K562 (cell line): ENCODE measurements at regions not wholly inside any gene's neighbourhood (a gene's known extent, or its start where the extent isn't known, plus 50 kb on each side); places are given as distances from the start of the nearest gene placed in this dataset.

Experiments
- ATAC-seq: fragments of 200-7000 bp; cut with Tn5 transposase; 3 replicates; pipeline ENCODE4 v1.9.1; 2020; ENCODE audit warnings: moderate library complexity
- BruUV-seq: library from RNA; stranded (reverse); fragments of 400-500 nt; replicated peaks from 2 replicates; lab custom pipeline; 2021; lab: Mats Ljungman, UMichigan
- CTCF ChIA-PET: fragments of 300-600 bp; formaldehyde crosslinking; extraction: SDS; loops from one replicate; lab custom pipeline; 2021; ENCODE audit warnings: low intra/inter-chr PET ratio; lab: Yijun Ruan, JAX
- POLR2A ChIA-PET: fragments of 300-600, 350-650 bp; sonication (Branson Sonifier 250); formaldehyde crosslinking; extraction: SDS; loops from one replicate; lab custom pipeline; 2021; ENCODE audit warnings: antibody characterized with exemption, inconsistent platforms; lab: Yijun Ruan, JAX
- DNase-seq, 4 experiments: peaks; one replicate each; pipeline versions ENCODE4 v3.0.0 to v3.0.0-alpha.2; 2011 to 2018; ENCODE audit warnings: low spot score in 3 of 4, mixed read lengths in 3 of 4; ENCODE audit errors: extremely low read depth in 1 of 4
- FAIRE-seq: peaks from 2 replicates; lab custom pipeline; 2011; peaks lifted over from hg19 to GRCh38; lab: Jason Lieb, UNC
- H2AFZ ChIP-seq: 2 replicates; pipeline ENCODE4 v1.6.0; 2011; ENCODE audit warnings: low read depth, low read length, control low read depth, inconsistent platforms
- H3K27ac ChIP-seq: fragments of 200-600 bp; 3 replicates; pipeline ENCODE4 v1.8.0; 2011; ENCODE audit warnings: low read depth, mild to moderate bottlenecking, control low read depth, inconsistent platforms, low read length, moderate library complexity, mixed read lengths; ENCODE audit errors: extremely low read depth
- H3K27me3 ChIP-seq, 2 experiments: fragments of 300-600 bp in 1 of 2; 2 replicates in 1 of 2; 3 replicates in 1 of 2; pipeline versions ENCODE4 v1.6.0 to v1.8.0; 2011; ENCODE audit warnings: inconsistent platforms in 2 of 2, low read length in 2 of 2, mild to moderate bottlenecking in 1 of 2, mixed read lengths in 1 of 2, moderate library complexity in 1 of 2; ENCODE audit not compliant: control insufficient read depth in 2 of 2, insufficient read depth in 2 of 2
- H3K36me3 ChIP-seq: fragments of 300-600 bp; 3 replicates; pipeline ENCODE4 v1.8.0; 2011; ENCODE audit warnings: mild to moderate bottlenecking, low read length, inconsistent platforms; ENCODE audit not compliant: control insufficient read depth, insufficient read depth
- H3K4me1 ChIP-seq, 2 experiments: fragments of 200-600 bp in 1 of 2; replicated peaks in 1 of 2; 2 replicates in 1 of 2; 3 replicates in 1 of 2; pipeline versions ENCODE4 v1.5.1 to v1.8.0; 2011; ENCODE audit warnings: inconsistent platforms in 2 of 2, low read length in 2 of 2, mild to moderate bottlenecking in 1 of 2, mixed read lengths in 1 of 2, moderate library complexity in 1 of 2; ENCODE audit not compliant: control insufficient read depth in 2 of 2, insufficient read depth in 2 of 2
- H3K4me2 ChIP-seq: 2 replicates; pipeline ENCODE4 v1.6.1; 2011; ENCODE audit warnings: low read length, control low read depth, inconsistent platforms, mixed read lengths; ENCODE audit not compliant: insufficient read depth
- H3K4me3 ChIP-seq: fragments of 200-600 bp; sonication (generic), shearing (Covaris generic); 2 replicates; pipeline ENCODE4 v1.5.1; 2016; ENCODE audit warnings: control low read depth, inconsistent platforms
- H3K79me2 ChIP-seq: fragments of 200-600 bp; 3 replicates; pipeline ENCODE4 v1.8.0; 2011; ENCODE audit warnings: low read length, inconsistent platforms; ENCODE audit not compliant: control insufficient read depth, insufficient read depth
- H3K9ac ChIP-seq, 2 experiments: 2 replicates each; pipeline versions ENCODE4 v1.6.0 to v1.6.1; 2011; ENCODE audit warnings: low read depth in 2 of 2, low read length in 2 of 2, control low read depth in 1 of 2, inconsistent platforms in 1 of 2, mild to moderate bottlenecking in 1 of 2, mixed read lengths in 1 of 2; ENCODE audit not compliant: insufficient read depth in 1 of 2
- H3K9me1 ChIP-seq: one replicate; pipeline ENCODE4 v1.6.0; 2011; ENCODE audit warnings: inconsistent platforms, mild to moderate bottlenecking, low read length, moderate library complexity; ENCODE audit not compliant: control insufficient read depth, insufficient read depth
- H3K9me3 ChIP-seq: replicated peaks from 2 replicates; pipeline ENCODE4 v1.5.1; 2011; ENCODE audit warnings: low read depth, low read length, inconsistent platforms; ENCODE audit not compliant: control insufficient read depth, insufficient read depth
- H4K20me1 ChIP-seq: replicated peaks from 2 replicates; pipeline ENCODE4 v1.6.1; 2011; ENCODE audit warnings: low read length, inconsistent platforms, mixed read lengths; ENCODE audit not compliant: control insufficient read depth, insufficient read depth
- AFF1 ChIP-seq, 2 experiments: fragments of 450-650 bp; IDR thresholded peaks; 2 replicates each; pipeline ENCODE4 v1.6.1; 2018; ENCODE audit warnings: mild to moderate bottlenecking in 2 of 2, low read depth in 1 of 2; ENCODE audit not compliant: partially characterized antibody in 2 of 2
- CREB3L1 ChIP-seq: fragments of 450-650 bp; IDR thresholded peaks from 2 replicates; pipeline ENCODE4 v1.6.1; 2014; ENCODE audit warnings: low read depth, mild to moderate bottlenecking, moderate library complexity, borderline replicate concordance
- ETV1 ChIP-seq: fragments of 450-650 bp; conservative IDR thresholded peaks from 2 replicates; pipeline ENCODE4 v1.6.1; 2016; ENCODE audit warnings: missing genetic modification characterization, control low read depth, low read depth, missing compliant biosample characterization
- RBM22 ChIP-seq: fragments of 200-400 bp; formaldehyde crosslinking; IDR thresholded peaks from 2 replicates; pipeline ENCODE4 v1.6.1; 2018; ENCODE audit warnings: low read length, low read depth; ENCODE audit not compliant: poor library complexity, severe bottlenecking
- REST ChIP-seq, 2 experiments: fragments of 450-650 bp; formaldehyde crosslinking in 1 of 2; IDR thresholded peaks; 2 replicates each; pipeline versions ENCODE4 v1.4.0 to v1.6.1; 2014 to 2020; ENCODE audit warnings: mild to moderate bottlenecking in 2 of 2, borderline replicate concordance in 1 of 2, low read depth in 1 of 2
- SREBF2 ChIP-seq: sonication (generic); formaldehyde crosslinking; IDR thresholded peaks from 2 replicates; pipeline ENCODE4 v1.4.0; 2020; ENCODE audit warnings: mild to moderate bottlenecking, missing genetic modification reagents
- SRSF1 ChIP-seq: fragments of 200-400 bp; formaldehyde crosslinking; IDR thresholded peaks from 2 replicates; pipeline ENCODE4 v1.6.1; 2017; ENCODE audit warnings: mild to moderate bottlenecking, low read depth, low read length, moderate library complexity
- ZC3H8 ChIP-seq: fragments of 450-650 bp; IDR thresholded peaks from 2 replicates; pipeline ENCODE4 v1.6.1; 2017
- ZNF785 ChIP-seq: fragments of 250-450 bp; sonication (Bioruptor Pico); IDR thresholded peaks from 2 replicates; pipeline ENCODE4 v1.4.0; 2020; ENCODE audit warnings: mild to moderate bottlenecking
- WGBS: fragments of 100-300 bp; shearing (Covaris generic); methylation state at CpG from one replicate; pipeline ENCODE4 v1.1.6; 2016; ENCODE audit warnings: low coverage, mixed read lengths; ENCODE audit not compliant: insufficient coverage; ENCODE audit errors: missing lambda C conversion rate; 5-methylcytosine and 5-hydroxymethylcytosine counted together
- in situ Hi-C: fragments of 300-500 bp; cut with MboI; formaldehyde crosslinking; loops from 4 replicates; pipeline ENCODE4 v1.15.0; 2018; ENCODE audit warnings: inconsistent platforms, mixed read lengths
- intact Hi-C: fragments of 100-400 bp; cut with micrococcal nuclease; formaldehyde crosslinking; loops from 2 replicates; pipeline ENCODE4 v1.14.2; 2022

- Histone ChIP-seq H2AFZ (no peak overlapping the region), H3K9ac (no peak overlapping the region), H3K36me3 (no peaks in the 10 kb centered on the region), H3K27ac (no peak overlapping the region), H4K20me1 (no peaks in the 10 kb centered on the region), H3K4me2 (no peak overlapping the region), H3K4me3 (no peak overlapping the region), H3K27me3 (no peaks in the 10 kb centered on the region), H3K9me1 (no peaks in the 10 kb centered on the region), H3K79me2 (no peaks in the 10 kb centered on the region), H3K4me1 (no peaks in the 10 kb centered on the region), H3K9me3 (no peaks in the 10 kb centered on the region)
- in situ Hi-C loops = no loop called here
- ChIA-PET POLR2A (no interaction called here), CTCF (no interaction called here)
- no TSS peak for BruUV-seq
- WGBS = 2% methylated on average over 3 of the region's 3 CpGs
- ATAC-seq = no peak
- DNase-seq = no peak
- intact Hi-C loops = no loop called here
- FAIRE-seq = no peak
- TF ChIP-seq SREBF2 (CRISPR knock-in tag) (no peak), REST (IDR thresholded peaks at IDR 0.05; ENCODE audit: borderline replicate concordance) (no peak), REST (CRISPR knock-in tag; IDR thresholded peaks at IDR 0.05; ENCODE audit: low read depth) (no peak), ZNF785 (no peak), ZC3H8 (no peak), SRSF1 (no peak), CREB3L1 (no peak), ETV1 (no peak), AFF1 (IDR thresholded peaks at IDR 0.05; ENCODE audit: low read depth in 1 of 2, partially characterized antibody in 2 of 2) (no peak), RBM22 (no peak)
Observed at GRCh38 chr5:31049461-31049860, 144.0 kb upstream of the CDH6 start.
